Kidney epithelial cell (primary cell): ENCODE measurements at regions not wholly inside any gene's neighbourhood (a gene's known extent, or its start where the extent isn't known, plus 50 kb on each side); places are given as distances from the start of the nearest gene placed in this dataset.
A peak's percentile ranks its signal among the peaks of the same experiment; 100 is the strongest.

Source experiments
- DNase-seq: peaks from one replicate; pipeline ENCODE4 v3.0.0-alpha.2; 2010; ENCODE audit warnings: low read depth
- H3K27me3 ChIP-seq: 2 replicates; pipeline ENCODE4 v1.6.0; 2011; ENCODE audit warnings: low read length; ENCODE audit not compliant: control insufficient read depth, insufficient read depth
- H3K36me3 ChIP-seq: 2 replicates; pipeline ENCODE4 v1.5.1; 2011; ENCODE audit warnings: low read length; ENCODE audit not compliant: control insufficient read depth, insufficient read depth
- H3K4me3 ChIP-seq: 2 replicates; pipeline ENCODE4 v1.5.1; 2011; ENCODE audit warnings: low read depth, mild to moderate bottlenecking, control low read depth, low read length
- CTCF ChIP-seq: IDR thresholded peaks from 2 replicates; pipeline ENCODE4 v1.5.1; 2011; ENCODE audit warnings: mild to moderate bottlenecking, moderate library complexity, low read length, control low read depth, inconsistent platforms; ENCODE audit not compliant: insufficient read depth, poor library complexity, severe bottlenecking

DNA sequence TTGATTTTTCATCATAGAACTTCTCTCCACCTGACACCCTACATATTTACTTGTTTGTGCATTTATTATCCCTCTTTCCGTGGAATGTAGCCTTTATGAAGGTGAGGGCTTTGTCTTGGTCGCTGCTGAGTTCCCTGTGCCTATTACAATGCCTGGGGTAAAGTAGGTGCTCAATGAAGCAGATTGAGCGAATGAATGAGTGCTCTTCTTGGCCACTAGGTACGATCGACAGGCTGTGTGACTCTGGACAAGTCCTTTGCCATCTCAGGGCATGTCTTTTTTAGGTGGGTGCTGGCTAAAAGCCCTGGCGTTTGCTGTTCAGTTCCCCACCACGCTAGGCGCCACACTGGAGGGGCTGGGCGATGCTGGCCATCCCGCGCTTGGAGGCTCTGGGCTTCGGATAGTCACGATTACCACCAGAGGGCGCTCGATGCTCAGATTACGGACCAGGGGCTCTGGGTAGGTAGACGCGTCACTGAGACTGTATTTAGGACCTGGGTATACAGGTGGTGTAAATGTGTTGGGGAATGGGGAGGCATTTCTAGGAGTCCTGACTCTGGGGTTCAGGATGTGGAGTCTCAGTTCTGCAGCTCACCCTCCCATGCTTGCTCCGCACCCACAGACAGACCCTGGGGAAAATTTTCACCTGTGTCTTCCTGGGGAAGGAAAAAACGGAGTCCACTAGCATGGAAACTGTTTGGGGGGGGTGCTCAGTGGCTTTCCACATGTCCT, 71.0 kb upstream of the CSF3R start:
- H3K27me3 ChIP-seq, result peaks cover 11% of the 10 kb centered on the region
- TF ChIP-seq CTCF, result peak; percentile 60
- DNase-seq, result peak; percentile 1
- no peak overlapping the region for H3K4me3 ChIP-seq
- H3K36me3 ChIP-seq, result no peaks in the 10 kb centered on the region

DNA sequence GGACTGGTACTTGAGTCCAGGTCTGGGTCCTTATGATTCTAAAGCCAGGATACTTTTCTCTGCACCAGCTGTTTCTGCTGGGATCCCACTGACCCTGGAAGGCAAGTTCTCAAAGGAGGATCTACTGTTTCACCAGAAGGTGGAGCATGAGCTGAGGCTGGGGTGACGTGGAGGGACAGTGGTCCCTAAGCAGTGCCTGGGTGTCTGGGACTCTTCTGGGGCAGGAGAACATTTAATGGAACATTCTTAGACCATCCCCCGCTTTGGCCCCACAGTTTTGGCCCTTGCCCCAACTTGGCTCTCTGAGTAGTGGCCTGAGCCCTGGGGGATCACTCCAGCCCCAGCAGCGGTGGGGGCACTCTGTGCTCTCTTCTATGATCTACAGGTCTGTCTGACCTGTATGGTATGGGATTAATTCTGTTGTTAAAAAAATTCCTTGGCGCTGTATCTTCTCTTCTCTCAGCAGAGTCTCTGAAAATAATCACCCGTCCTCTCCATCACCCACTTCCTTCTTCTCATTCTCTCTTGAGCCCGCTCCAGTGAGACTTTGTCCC, 60.3 kb upstream of the CSF3R start:
- no peak for DNase-seq
- H3K36me3 ChIP-seq, result no peaks in the 10 kb centered on the region
- no peak for TF ChIP-seq CTCF

GRCh38 chr1:36542024-36542961, 59.6 kb upstream of the CSF3R start:
- Histone ChIP-seq H3K4me3 (no peak overlapping the region), H3K27me3 (peaks cover 6% of the 10 kb centered on the region), H3K36me3 (no peaks in the 10 kb centered on the region)
- no peak for TF ChIP-seq CTCF
- no peak for DNase-seq

More for the DNA sequence above, 60.3 kb upstream of the CSF3R start:
- no peak overlapping the region for H3K4me3 ChIP-seq
- peaks cover 6% of the 10 kb centered on the region for H3K27me3 ChIP-seq

DNA sequence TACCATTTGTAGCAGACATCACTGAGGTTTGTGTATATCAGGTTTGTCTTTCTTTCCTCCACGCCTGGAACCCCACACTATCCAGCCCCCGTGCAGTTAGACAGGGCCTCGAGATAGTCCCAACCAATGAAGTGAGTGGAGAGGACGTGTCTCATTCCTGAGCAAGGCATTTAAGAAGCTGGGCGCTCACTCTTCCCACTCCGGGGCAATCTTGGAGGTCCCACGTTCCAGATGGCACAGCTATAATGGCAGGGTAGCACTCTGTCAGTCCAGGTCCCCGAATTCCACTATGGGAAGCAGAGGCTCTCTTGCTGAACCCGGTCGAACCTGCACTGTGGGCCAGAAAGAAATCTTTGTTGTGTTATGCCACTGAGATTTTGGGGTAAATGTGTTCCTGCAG, 57.3 kb upstream of the CSF3R start:
- no peak overlapping the region for H3K4me3 ChIP-seq
- H3K36me3 ChIP-seq, result no peaks in the 10 kb centered on the region
- TF ChIP-seq CTCF, result no peak
- DNase-seq, result no peak
- H3K27me3 ChIP-seq, result peaks cover 6% of the 10 kb centered on the region

DNA sequence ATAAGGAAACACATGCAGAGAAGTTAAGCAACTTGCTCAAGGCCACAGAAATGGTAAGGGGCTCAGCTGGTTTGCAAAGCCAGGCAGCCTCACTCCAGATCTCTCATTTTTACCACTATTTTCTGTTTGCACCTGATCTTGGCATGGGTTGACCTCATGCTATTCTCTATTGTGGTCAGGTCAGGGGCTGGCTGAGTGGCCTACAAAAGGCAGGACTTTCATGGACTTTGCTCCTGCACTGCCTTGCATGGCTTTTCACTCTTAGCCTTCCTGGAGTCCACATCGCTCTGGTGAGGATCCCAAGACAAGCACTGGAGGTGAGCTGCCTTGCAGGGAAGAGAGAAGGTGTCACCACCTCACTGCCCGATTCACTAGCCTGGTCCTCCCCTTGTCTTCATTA, 56.8 kb upstream of the CSF3R start:
- DNase-seq, result no peak
- H3K36me3 ChIP-seq, result no peaks in the 10 kb centered on the region
- peaks cover 6% of the 10 kb centered on the region for H3K27me3 ChIP-seq
- no peak overlapping the region for H3K4me3 ChIP-seq
- no peak for TF ChIP-seq CTCF
